Small intestine (tissue), 7 donors: ENCODE measurements at regions not wholly inside any gene's neighbourhood (a gene's known extent, or its start where the extent isn't known, plus 50 kb on each side); places are given as distances from the start of the nearest gene placed in this dataset.
A peak's percentile ranks its signal among the peaks of the same experiment; 100 is the strongest.

ENCODE experiments used
- DNase-seq, 2 donors: peaks; one replicate each; pipeline versions ENCODE4 v3.0.0 to v3.0.0-alpha.2; 2013
- FAIRE-seq: peaks from 2 replicates; lab custom pipeline; 2012; peaks lifted over from hg19 to GRCh38; lab: Jason Lieb, UNC
- H3K27ac ChIP-seq, 3 donors: one replicate each; pipeline ENCODE4 v1.5.1; 2013; ENCODE audit warnings: low read length in 2 of 3, mild to moderate bottlenecking in 2 of 3, control low read depth in 1 of 3, inconsistent platforms in 1 of 3, low read depth in 1 of 3, moderate library complexity in 1 of 3
- H3K27me3 ChIP-seq, 3 donors: one replicate each; pipeline ENCODE4 v1.6.1; 2013; ENCODE audit warnings: low read length in 3 of 3, inconsistent platforms in 1 of 3; ENCODE audit not compliant: control insufficient read depth in 3 of 3, insufficient read depth in 3 of 3
- H3K36me3 ChIP-seq, 3 donors: one replicate each; pipeline ENCODE4 v1.6.1; 2013; ENCODE audit warnings: low read length in 3 of 3, inconsistent platforms in 1 of 3, low read depth in 1 of 3, mild to moderate bottlenecking in 1 of 3, moderate library complexity in 1 of 3; ENCODE audit not compliant: control insufficient read depth in 3 of 3, insufficient read depth in 2 of 3
- H3K4me1 ChIP-seq, 3 donors: one replicate each; pipeline ENCODE4 v1.6.1; 2013; ENCODE audit warnings: low read length in 2 of 3, inconsistent platforms in 1 of 3, low read depth in 1 of 3, mild to moderate bottlenecking in 1 of 3, moderate library complexity in 1 of 3; ENCODE audit not compliant: control insufficient read depth in 3 of 3, insufficient read depth in 2 of 3
- H3K4me3 ChIP-seq, 3 donors: one replicate each; pipeline ENCODE4 v1.5.1; 2013; ENCODE audit warnings: low read length in 3 of 3, control low read depth in 1 of 3, inconsistent platforms in 1 of 3, low read depth in 1 of 3, mild to moderate bottlenecking in 1 of 3, moderate library complexity in 1 of 3
- H3K9me3 ChIP-seq, 2 donors: one replicate each; pipeline ENCODE4 v1.6.1; 2013; ENCODE audit warnings: low read depth in 1 of 2, low read length in 1 of 2; ENCODE audit not compliant: control insufficient read depth in 2 of 2, insufficient read depth in 1 of 2
- WGBS, 3 donors: extraction: QIAGEN DNeasy Blood & Tissue Kit; methylation state at CpG; one replicate each; pipeline ENCODE4 v1.1.7; 2013; 5-methylcytosine and 5-hydroxymethylcytosine counted together
- donor health status: healthy with polysubstance abuse.
- donor health status: control.
- donor health status: control.
- donor health status: Bipolar disorder and iron deficiency.
- donor health status: healthy.

DNA sequence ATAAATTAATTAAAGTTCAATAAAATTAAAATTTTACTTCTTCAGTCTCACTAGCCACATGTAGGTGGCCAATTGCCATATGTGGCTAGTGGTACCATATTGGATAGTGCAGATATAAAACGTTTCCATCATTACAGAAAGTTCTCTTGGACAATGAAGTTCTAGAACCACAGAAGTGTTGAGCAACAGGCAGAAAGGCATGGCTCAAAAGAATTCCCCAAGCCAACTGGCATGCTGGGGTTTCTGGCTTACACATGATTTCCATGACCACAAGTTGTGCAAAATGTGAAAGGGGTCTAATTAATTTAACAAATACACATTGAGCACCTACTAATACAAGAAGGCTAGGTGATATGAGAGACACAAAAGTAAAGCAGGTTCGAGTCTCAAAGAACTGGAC is 72.2 kb upstream of the CDC42BPA start:
- Histone ChIP-seq H3K27ac (no peak overlapping the region), H3K4me3 (no peak overlapping the region), H3K4me1 (no peaks in the 10 kb centered on the region), H3K36me3 (no peaks in the 10 kb centered on the region), H3K27me3 (no peaks in the 10 kb centered on the region), H3K9me3 (peaks cover 0 to 2% of the 10 kb centered on the region in 2 donors)
- no peak for FAIRE-seq
- WGBS, 3 donors, result 62 to 86% (median 86%) methylated on average over 2 of the region's 2 CpGs
- no peak for DNase-seq

DNA sequence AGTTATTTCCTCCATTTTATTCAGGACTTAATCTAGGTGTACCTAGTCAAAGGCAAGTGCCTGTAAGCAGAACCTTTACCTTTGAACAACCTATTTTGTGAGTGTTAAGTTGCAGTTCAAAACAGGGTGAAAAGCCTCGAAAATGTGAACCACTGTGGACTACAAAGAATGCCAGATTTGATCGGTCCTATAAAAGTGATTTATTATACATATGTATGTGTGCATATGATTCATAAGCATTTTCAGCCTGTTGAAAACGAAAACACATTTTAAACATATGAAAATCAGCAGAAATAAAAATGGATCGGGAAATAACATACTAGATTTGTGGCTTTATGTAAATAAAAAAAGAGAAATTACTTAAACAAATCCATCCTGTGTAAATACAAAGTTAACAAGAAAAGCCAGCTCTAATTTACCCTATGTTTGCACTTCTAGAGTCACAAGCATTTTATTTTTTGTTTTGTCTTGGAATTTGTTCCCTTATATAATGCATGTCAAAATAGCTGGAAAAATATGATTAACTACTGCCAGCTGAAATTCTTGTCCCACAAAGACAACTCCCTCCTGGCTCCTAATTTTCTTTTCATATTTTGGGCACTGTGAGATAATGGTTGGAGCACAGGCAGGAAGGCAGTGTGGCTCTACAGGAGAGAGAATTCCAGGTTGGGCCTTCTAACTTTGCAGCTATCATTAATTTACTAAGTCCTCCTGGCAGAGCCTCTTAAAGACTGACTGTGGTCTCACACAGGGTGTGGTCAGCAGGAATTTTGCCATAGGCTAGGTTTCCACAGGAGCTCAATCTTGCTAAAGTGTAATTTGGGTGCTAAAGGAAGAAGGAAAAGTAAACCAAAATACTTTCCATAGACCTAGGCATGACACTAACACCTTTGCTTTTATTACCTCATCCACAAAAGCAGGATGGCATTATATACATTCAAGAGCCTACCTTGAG is 70.2 kb upstream of the CDC42BPA start:
- FAIRE-seq, result no peak
- 60 to 74% (median 67%) methylated on average over 4 of the region's 4 CpGs for WGBS, 3 donors
- H3K4me3 ChIP-seq, result no peak overlapping the region
- DNase-seq, result no peak
- H3K9me3 ChIP-seq, result peaks cover 0 to 2% of the 10 kb centered on the region in 2 donors
- H3K36me3 ChIP-seq, result no peaks in the 10 kb centered on the region
- H3K4me1 ChIP-seq, result no peaks in the 10 kb centered on the region
- H3K27me3 ChIP-seq, result no peaks in the 10 kb centered on the region
- H3K27ac ChIP-seq, result no peak overlapping the region

DNA sequence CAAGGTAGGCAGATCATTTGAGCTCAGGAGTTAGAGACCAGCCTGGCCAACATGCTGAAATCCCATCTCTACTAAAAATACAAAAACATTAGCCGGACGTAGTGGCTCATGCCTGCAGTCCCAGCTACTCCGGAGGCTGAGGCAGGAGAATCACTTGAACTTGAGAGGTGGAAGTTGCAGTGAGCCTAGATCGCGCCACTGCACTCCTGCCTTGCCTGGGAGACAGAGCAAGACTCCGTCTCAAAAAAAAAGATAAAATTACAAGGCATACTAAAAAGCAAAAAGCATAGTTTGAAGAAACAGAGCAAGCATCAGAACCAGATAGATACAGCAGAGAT is 61.2 kb upstream of the CDC42BPA start:
- no peak for FAIRE-seq
- Histone ChIP-seq H3K27me3 (no peaks in the 10 kb centered on the region), H3K9me3 (no peaks in the 10 kb centered on the region), H3K36me3 (no peaks in the 10 kb centered on the region), H3K4me3 (no peak overlapping the region), H3K27ac (no peak overlapping the region), H3K4me1 (no peaks in the 10 kb centered on the region)
- WGBS, 3 donors, result 93 to 96% (median 93%) methylated on average over 6 of the region's 6 CpGs
- no peak for DNase-seq

DNA sequence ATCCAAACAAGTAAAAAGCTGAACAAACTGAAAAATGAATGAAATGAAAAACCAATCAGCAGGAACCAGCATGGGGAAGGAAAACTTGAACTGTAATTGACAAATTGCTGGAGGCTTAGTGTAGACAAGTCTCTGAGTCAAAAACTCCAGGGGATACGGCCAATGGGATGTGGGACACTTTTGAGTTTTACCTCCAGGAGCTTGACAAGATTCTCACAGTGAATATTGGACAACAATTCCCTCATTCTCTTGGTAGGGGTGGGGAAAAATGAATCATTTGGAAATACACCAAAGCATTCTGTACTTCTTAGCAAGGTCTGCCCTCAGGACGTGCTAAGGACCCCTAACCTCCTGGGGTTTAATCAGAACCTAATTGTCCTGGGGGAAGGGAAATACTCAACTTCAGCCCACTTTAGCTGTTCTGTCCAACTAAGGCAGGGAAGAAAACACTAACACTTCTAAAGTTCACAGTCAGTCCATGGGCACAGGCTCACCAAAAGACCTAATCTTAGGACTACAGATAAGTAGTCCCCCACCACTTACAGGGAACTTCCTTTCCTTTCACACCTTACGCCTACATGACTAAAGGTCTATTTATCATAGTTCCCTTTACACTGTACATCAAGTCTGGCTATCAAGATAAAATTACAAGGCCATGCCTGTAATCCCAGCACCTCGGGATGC is 60.7 kb upstream of the CDC42BPA start:
- no peak overlapping the region for H3K27ac ChIP-seq
- 51 to 72% (median 59%) methylated on average over 4 of the region's 4 CpGs for WGBS, 3 donors
- H3K27me3 ChIP-seq, result no peaks in the 10 kb centered on the region
- FAIRE-seq (no peak), DNase-seq (peak in 1 of 2 donors; percentile 32)
- no peaks in the 10 kb centered on the region for H3K9me3 ChIP-seq
- no peaks in the 10 kb centered on the region for H3K36me3 ChIP-seq
- no peaks in the 10 kb centered on the region for H3K4me1 ChIP-seq
- no peak overlapping the region for H3K4me3 ChIP-seq

DNA sequence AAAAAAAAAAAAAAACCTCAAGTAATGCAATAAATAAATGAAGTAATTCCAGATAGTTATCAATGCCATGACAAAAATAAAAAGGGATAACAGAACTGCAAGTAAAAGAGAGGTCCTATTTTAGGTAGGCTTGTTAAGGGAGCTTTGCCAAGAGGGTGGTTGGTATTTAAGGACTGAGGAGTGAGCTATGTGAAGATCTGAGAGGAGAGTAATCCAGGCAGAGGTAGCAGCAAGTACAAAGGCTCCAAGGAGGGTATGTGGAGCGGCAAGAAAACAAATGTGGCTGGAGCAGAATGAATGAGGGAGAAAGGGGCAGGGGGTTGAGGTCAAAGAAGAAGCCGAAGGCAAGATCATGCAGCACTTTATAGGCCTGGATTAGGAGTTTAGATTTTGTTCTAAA is 59.9 kb upstream of the CDC42BPA start:
- Histone ChIP-seq H3K36me3 (no peaks in the 10 kb centered on the region), H3K4me3 (no peak overlapping the region), H3K27ac (no peak overlapping the region), H3K27me3 (no peaks in the 10 kb centered on the region), H3K9me3 (no peaks in the 10 kb centered on the region), H3K4me1 (no peaks in the 10 kb centered on the region)
- WGBS, 3 donors, result 84 to 97% (median 94%) methylated on average over 2 of the region's 2 CpGs
- FAIRE-seq (no peak), DNase-seq (no peak)

DNA sequence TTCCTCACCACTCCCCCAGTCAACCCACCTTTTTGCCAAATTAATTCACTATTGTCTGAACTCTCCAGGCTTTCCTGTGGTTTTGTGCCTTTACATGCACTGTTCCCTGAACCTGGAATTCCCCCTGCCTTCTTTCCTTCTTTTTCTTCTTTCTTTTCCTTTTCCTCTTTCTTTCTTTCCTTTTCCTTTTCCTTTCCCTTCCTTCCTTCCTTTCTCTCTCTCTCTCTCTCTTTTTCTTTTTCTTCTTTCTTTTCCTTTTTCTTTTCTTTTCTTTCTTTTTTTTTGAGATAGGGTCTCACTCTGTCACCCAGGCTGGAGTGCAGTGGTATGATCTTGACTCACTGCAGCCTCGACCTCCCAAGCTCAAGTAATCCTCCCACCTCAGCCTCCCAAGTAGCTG is 56.6 kb upstream of the CDC42BPA start:
- no peak for DNase-seq
- H3K9me3 ChIP-seq, result no peaks in the 10 kb centered on the region
- H3K27me3 ChIP-seq, result no peaks in the 10 kb centered on the region
- no peak for FAIRE-seq
- H3K4me3 ChIP-seq, result no peak overlapping the region
- no peaks in the 10 kb centered on the region for H3K4me1 ChIP-seq
- no peaks in the 10 kb centered on the region for H3K36me3 ChIP-seq
- no peak overlapping the region for H3K27ac ChIP-seq
- 67 to 80% (median 71%) methylated on average over 1 of the region's 1 CpG for WGBS, 3 donors

DNA sequence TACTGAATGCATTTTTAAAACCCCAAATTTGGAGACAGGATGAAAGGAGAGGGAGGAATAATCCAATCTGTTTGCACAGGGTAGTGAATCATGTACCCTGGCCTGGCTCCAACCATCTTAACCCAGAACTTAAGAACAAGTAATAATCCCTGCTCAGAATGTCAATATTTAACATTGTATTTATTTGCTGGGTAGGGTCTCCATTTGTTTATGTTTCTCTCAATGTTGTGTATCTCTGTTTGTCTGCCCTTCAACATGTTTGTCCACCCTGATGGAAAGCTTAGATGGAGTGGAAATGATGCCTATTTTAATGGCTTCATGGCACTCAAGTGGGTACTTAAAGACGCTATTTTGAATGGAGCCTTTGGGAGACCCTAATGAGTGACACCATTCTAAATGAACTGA is 54.4 kb upstream of the CDC42BPA start:
- Histone ChIP-seq H3K4me1 (peaks cover 0 to 4% (median 0%) of the 10 kb centered on the region in 3 donors), H3K36me3 (no peaks in the 10 kb centered on the region), H3K9me3 (no peaks in the 10 kb centered on the region), H3K27ac (no peak overlapping the region), H3K4me3 (no peak overlapping the region), H3K27me3 (no peaks in the 10 kb centered on the region)
- FAIRE-seq, result no peak
- DNase-seq, result no peak
- WGBS, 3 donors, result 74 to 96% (median 90%) methylated on average over 1 of the region's 1 CpG

DNA sequence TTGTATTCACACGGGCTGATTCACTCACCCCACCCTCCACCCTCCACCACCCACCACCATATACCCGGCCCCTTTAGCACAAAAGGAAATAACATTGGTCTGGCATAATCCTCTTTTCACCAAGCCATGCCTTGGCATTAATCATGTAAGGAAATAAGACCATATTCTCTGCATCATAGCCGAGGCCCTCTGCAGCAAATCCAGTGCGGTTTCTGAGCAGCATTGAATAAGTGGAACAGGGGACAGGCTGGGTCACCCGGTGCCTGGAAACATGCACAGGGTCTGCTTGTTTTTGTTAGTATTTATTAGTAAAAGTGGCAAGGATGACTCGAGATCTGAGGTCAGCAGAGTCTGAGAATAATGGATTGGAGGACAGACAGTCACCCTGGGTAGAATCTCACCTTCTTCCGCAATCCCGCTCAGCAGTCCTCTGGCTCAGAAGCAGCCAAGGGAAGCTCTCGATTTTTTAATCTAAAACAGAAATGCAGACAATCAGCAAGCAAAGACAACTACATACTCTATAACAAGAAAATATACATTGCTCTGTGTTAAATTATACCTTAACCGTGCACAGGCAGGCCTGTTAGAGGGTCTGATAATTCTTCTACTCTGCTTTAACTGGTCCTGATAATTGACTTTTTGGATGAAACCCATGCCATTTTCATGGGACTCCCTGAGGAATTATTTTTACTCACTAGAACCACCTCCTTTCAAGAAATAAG is 52.4 kb upstream of the CDC42BPA start:
- Histone ChIP-seq H3K4me3 (no peak overlapping the region), H3K9me3 (peaks cover 0 to 7% of the 10 kb centered on the region in 2 donors), H3K27ac (no peak overlapping the region), H3K27me3 (no peaks in the 10 kb centered on the region), H3K36me3 (no peaks in the 10 kb centered on the region), H3K4me1 (peaks cover 0 to 4% (median 2%) of the 10 kb centered on the region in 3 donors)
- 82 to 90% (median 87%) methylated on average over 10 of the region's 10 CpGs for WGBS, 3 donors
- DNase-seq (no peak), FAIRE-seq (no peak)
